Endothelial cell of umbilical vein (primary cell): ENCODE measurements at regions not wholly inside any gene's neighbourhood (a gene's known extent, or its start where the extent isn't known, plus 50 kb on each side); places are given as distances from the start of the nearest gene placed in this dataset.

ENCODE experiments used
- EZH2 ChIP-seq: IDR thresholded peaks from 2 replicates; pipeline ENCODE4 v1.6.1; 2012; ENCODE audit warnings: borderline replicate concordance, low read depth, mild to moderate bottlenecking, moderate library complexity, low read length, inconsistent platforms; ENCODE audit not compliant: severe bottlenecking
- FOS ChIP-seq: IDR thresholded peaks from 2 replicates; pipeline ENCODE4 v1.6.1; 2011; ENCODE audit warnings: mild to moderate bottlenecking, low read length, moderate library complexity, borderline replicate concordance; ENCODE audit not compliant: insufficient read depth
- GATA2 ChIP-seq: IDR thresholded peaks from 2 replicates; pipeline ENCODE4 v1.7.0; 2011; ENCODE audit warnings: low read depth, mild to moderate bottlenecking, moderate library complexity, mixed read lengths, low read length; ENCODE audit not compliant: insufficient read length, insufficient read depth
- JUN ChIP-seq: IDR thresholded peaks from 2 replicates; pipeline ENCODE4 v1.6.1; 2011; ENCODE audit warnings: borderline replicate concordance, low read depth; ENCODE audit not compliant: insufficient read length, insufficient read depth
- MAX ChIP-seq: IDR thresholded peaks from 2 replicates; pipeline ENCODE4 v1.6.1; 2011; ENCODE audit not compliant: insufficient read depth, insufficient read length
- MYC ChIP-seq: IDR thresholded peaks from one replicate; pipeline ENCODE4 v1.6.1; 2011; ENCODE audit warnings: mild to moderate bottlenecking, low read depth, low read length
- POLR2A ChIP-seq: IDR thresholded peaks from 2 replicates; pipeline ENCODE4 v1.6.1; 2012; ENCODE audit warnings: low read depth, mild to moderate bottlenecking, control low read depth, low read length
- POLR2AphosphoS5 ChIP-seq: IDR thresholded peaks from 2 replicates; pipeline ENCODE4 v1.6.1; 2012; ENCODE audit warnings: low read depth, mild to moderate bottlenecking, control low read depth, low read length, moderate library complexity; ENCODE audit not compliant: insufficient read depth
- TF ChIP-seq, protein P1 (sequence below), 2 donors: IDR thresholded peaks; 1 replicate in 1 of 2; 2 replicates in 1 of 2; pipeline ENCODE4 v1.5.1; 2011; ENCODE audit warnings: low read length in 2 of 2, mild to moderate bottlenecking in 2 of 2, moderate library complexity in 2 of 2, control low read depth in 1 of 2, inconsistent platforms in 1 of 2, low read depth in 1 of 2; ENCODE audit not compliant: insufficient read depth in 1 of 2; ENCODE audit errors: extremely low read depth in 1 of 2

GRCh38 chr1:213415691-213416380 is 364.8 kb downstream of the RPS6KC1 start:
- TF ChIP-seq, protein P1, sequence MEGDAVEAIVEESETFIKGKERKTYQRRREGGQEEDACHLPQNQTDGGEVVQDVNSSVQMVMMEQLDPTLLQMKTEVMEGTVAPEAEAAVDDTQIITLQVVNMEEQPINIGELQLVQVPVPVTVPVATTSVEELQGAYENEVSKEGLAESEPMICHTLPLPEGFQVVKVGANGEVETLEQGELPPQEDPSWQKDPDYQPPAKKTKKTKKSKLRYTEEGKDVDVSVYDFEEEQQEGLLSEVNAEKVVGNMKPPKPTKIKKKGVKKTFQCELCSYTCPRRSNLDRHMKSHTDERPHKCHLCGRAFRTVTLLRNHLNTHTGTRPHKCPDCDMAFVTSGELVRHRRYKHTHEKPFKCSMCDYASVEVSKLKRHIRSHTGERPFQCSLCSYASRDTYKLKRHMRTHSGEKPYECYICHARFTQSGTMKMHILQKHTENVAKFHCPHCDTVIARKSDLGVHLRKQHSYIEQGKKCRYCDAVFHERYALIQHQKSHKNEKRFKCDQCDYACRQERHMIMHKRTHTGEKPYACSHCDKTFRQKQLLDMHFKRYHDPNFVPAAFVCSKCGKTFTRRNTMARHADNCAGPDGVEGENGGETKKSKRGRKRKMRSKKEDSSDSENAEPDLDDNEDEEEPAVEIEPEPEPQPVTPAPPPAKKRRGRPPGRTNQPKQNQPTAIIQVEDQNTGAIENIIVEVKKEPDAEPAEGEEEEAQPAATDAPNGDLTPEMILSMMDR (IDR thresholded peaks at IDR 0.05; ENCODE audit: extremely low read depth in 1 of 2, insufficient read depth in 1 of 2, low read depth in 1 of 2, low read length in 2 of 2) = no peak
- TF ChIP-seq EZH2 (no peak), POLR2A (no peak), MAX (no peak), POLR2AphosphoS5 (no peak), MYC (no peak), JUN (no peak), GATA2 (no peak), FOS (no peak)
